ENCODE measurements at regions not wholly inside any gene's neighbourhood (a gene's known extent, or its start where the extent isn't known, plus 50 kb on each side); places are given as distances from the start of the nearest gene placed in this dataset.

- TF ChIP-seq CTCF (IDR thresholded peaks at IDR 0.05; ENCODE audit: poor library complexity) (no peak), EZH2phosphoT487 (IDR thresholded peaks at IDR 0.05; ENCODE audit: low read depth, severe bottlenecking, unreplicated experiment) (no peak)
Observed at GRCh38 chr18:71250191-71250590, 961.3 kb downstream of the SOCS6 start.
